Sigmoid colon (tissue), 6 donors: ENCODE measurements at regions not wholly inside any gene's neighbourhood (a gene's known extent, or its start where the extent isn't known, plus 50 kb on each side); places are given as distances from the start of the nearest gene placed in this dataset.

Source experiments
- DNase-seq: peaks from one replicate; pipeline ENCODE4 v3.0.0-alpha.2; 2019
- H3K27ac ChIP-seq, 4 donors: fragments of 200-600 bp; sonication (generic); one replicate each; pipeline ENCODE4 v1.5.1; 2016 to 2019; ENCODE audit warnings: mild to moderate bottlenecking in 1 of 4
- H3K27me3 ChIP-seq, 3 donors: fragments of 200-600 bp; sonication (generic); one replicate each; pipeline ENCODE4 v1.5.1; 2019; ENCODE audit warnings: mild to moderate bottlenecking in 1 of 3
- H3K36me3 ChIP-seq, 4 donors: fragments of 200-600 bp; sonication (generic); one replicate each; pipeline ENCODE4 v1.5.1; 2016 to 2019
- H3K4me1 ChIP-seq, 4 donors: fragments of 200-600 bp; sonication (generic); one replicate each; pipeline ENCODE4 v1.5.1; 2017 to 2019
- H3K4me3 ChIP-seq, 4 donors: fragments of 200-600 bp; sonication (generic); one replicate each; pipeline ENCODE4 v1.5.1; 2017 to 2019; ENCODE audit warnings: mild to moderate bottlenecking in 2 of 4, moderate library complexity in 1 of 4
- H3K9me3 ChIP-seq, 4 donors: fragments of 200-600 bp in 3 of 4; sonication (generic) in 3 of 4; one replicate each; pipeline versions ENCODE4 v1.5.1 to v1.6.1; 2013 to 2019
- EP300 ChIP-seq, 4 donors: sonication (generic); formaldehyde crosslinking; IDR thresholded peaks; one replicate each; pipeline ENCODE4 v1.6.1; 2017; ENCODE audit warnings: antibody characterized with exemption in 4 of 4
- POLR2A ChIP-seq, 2 donors: fragments of 450-650 bp; IDR thresholded peaks; one replicate each; pipeline ENCODE4 v1.6.1; 2016; ENCODE audit warnings: antibody characterized with exemption in 2 of 2, mild to moderate bottlenecking in 2 of 2, moderate library complexity in 2 of 2
- POLR2AphosphoS5 ChIP-seq, 4 donors: sonication (generic); formaldehyde crosslinking; IDR thresholded peaks; one replicate each; pipeline ENCODE4 v1.6.1; 2017; ENCODE audit warnings: antibody characterized with exemption in 4 of 4
- WGBS, 2 donors: extraction: QIAGEN DNeasy Blood & Tissue Kit; methylation state at CpG; one replicate each; pipeline ENCODE4 v1.1.7; 2013; 5-methylcytosine and 5-hydroxymethylcytosine counted together
- intact Hi-C: fragments of 100-400 bp; cut with DNase I; formaldehyde crosslinking; loops from one replicate; pipeline ENCODE4 v1.15.1; 2023
- TF ChIP-seq, protein P1 (sequence below), 4 experiments: fragments of 450-650 bp in 3 of 4; fragments of 200-600 bp in 1 of 4; IDR thresholded peaks; one replicate each; pipeline ENCODE4 v1.5.1; 2016 to 2019; ENCODE audit warnings: antibody characterized with exemption in 4 of 4, mild to moderate bottlenecking in 3 of 4, moderate library complexity in 2 of 4
- donor health status: healthy with polysubstance abuse.
- donor health status: healthy.

DNA sequence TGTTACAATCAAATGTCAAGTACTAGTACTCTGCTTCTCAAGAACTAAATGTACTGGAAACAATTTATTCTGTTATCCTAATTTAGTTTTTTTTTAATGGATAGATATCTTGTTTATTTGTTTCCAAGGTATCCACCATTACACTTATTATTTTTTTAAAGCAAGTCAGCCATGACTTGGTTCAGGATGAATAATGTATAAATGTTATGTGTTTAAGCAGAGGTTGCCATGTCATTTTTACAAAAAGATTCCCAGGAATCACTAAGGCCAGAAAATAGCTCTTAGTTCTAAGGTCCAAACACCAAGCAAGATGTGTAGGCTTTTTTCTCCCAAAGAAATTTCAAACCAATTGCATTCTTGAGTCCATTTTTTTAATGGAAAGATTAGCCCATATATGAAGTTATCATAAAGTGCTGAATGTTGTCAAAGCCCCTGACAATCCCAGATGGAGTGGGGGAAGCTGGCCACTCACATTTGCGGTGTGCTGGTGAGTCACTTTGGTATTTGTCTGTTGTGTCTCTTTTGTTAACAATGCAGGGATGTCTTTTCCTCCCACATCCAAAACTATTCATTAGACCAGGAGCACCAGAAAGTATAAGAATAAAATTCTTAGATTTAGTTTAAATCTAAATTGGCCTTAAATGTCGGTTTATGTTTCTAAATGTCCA, 158.9 kb downstream of the COL6A3 start:
- H3K4me1 ChIP-seq, result peaks cover 0 to 70% (median 57%) of the 10 kb centered on the region in 4 donors
- peak overlapping the region; percentile 66 to 85 (median 76) for H3K27ac ChIP-seq
- WGBS, 2 donors, result 84 to 85% methylated on average over 2 of the region's 2 CpGs
- no peak for DNase-seq
- intact Hi-C loops, result loop anchor here (5.0 kb wide), 1 partner anchor 43 kb away; no protein-coding TSS in a partner anchor
- H3K4me3 ChIP-seq, result no peak overlapping the region
- H3K9me3 ChIP-seq, result no peaks in the 10 kb centered on the region
- TF ChIP-seq, protein P1, sequence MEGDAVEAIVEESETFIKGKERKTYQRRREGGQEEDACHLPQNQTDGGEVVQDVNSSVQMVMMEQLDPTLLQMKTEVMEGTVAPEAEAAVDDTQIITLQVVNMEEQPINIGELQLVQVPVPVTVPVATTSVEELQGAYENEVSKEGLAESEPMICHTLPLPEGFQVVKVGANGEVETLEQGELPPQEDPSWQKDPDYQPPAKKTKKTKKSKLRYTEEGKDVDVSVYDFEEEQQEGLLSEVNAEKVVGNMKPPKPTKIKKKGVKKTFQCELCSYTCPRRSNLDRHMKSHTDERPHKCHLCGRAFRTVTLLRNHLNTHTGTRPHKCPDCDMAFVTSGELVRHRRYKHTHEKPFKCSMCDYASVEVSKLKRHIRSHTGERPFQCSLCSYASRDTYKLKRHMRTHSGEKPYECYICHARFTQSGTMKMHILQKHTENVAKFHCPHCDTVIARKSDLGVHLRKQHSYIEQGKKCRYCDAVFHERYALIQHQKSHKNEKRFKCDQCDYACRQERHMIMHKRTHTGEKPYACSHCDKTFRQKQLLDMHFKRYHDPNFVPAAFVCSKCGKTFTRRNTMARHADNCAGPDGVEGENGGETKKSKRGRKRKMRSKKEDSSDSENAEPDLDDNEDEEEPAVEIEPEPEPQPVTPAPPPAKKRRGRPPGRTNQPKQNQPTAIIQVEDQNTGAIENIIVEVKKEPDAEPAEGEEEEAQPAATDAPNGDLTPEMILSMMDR (IDR thresholded peaks at IDR 0.05), result no peak
- no peak for TF ChIP-seq POLR2A (IDR thresholded peaks at IDR 0.05)
- TF ChIP-seq POLR2AphosphoS5 (IDR thresholded peaks at IDR 0.05), result peak in 1 of 4 donors; percentile 58
- peak in 1 of 4 donors; percentile 11 for TF ChIP-seq EP300 (IDR thresholded peaks at IDR 0.05)
- no peaks in the 10 kb centered on the region for H3K36me3 ChIP-seq
- H3K27me3 ChIP-seq, result no peaks in the 10 kb centered on the region

- intact Hi-C loops, result loop anchor here (5.0 kb wide), 1 partner anchor 45 kb away; no protein-coding TSS in a partner anchor
Measured at GRCh38 chr2:237256887-237257286, 157.1 kb downstream of the COL6A3 start.

DNA sequence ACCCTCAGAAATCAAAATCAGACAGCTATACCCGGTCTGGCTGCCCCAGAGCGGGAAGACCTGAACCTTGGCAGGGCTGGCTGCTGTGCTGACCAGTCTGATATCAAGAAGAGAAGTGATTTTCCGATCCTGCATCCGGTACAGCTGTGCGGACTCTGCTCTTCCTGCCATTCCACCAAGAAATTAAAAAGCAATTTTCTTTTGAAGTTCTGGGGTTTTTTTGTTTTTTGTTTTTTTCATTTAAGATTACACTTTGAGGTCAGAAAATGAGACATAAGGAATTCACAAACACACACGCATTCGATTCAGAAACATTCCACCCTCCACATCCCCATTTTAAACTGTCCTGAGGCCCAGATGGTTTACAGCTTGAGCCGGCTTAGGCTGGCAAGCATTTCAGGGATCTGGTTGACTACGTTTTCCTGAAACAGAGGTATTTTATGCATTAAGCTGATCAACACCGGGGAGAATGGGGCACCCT, 156.5 kb downstream of the COL6A3 start:
- TF ChIP-seq EP300 (IDR thresholded peaks at IDR 0.05), result no peak
- TF ChIP-seq, protein P1 (IDR thresholded peaks at IDR 0.05), result no peak
- no peak for TF ChIP-seq POLR2A (IDR thresholded peaks at IDR 0.05)
- no peak for TF ChIP-seq POLR2AphosphoS5 (IDR thresholded peaks at IDR 0.05)
- 57 to 70% methylated on average over 10 of the region's 10 CpGs for WGBS, 2 donors
- Histone ChIP-seq H3K4me1 (peaks cover 0 to 72% (median 57%) of the 10 kb centered on the region in 4 donors), H3K4me3 (no peak overlapping the region), H3K27ac (peak overlapping the region; percentile 66 to 85 (median 76)), H3K36me3 (no peaks in the 10 kb centered on the region), H3K27me3 (no peaks in the 10 kb centered on the region), H3K9me3 (no peaks in the 10 kb centered on the region)
- intact Hi-C loops, result loop anchor here (5.0 kb wide), 1 partner anchor 45 kb away; no protein-coding TSS in a partner anchor
- peak; percentile 75 for DNase-seq

More at GRCh38 chr2:237256887-237257286, 157.1 kb downstream of the COL6A3 start:
- H3K27ac ChIP-seq, result peak overlapping the region; percentile 66 to 85 (median 76)
- no peak overlapping the region for H3K4me3 ChIP-seq
- 57 to 70% methylated on average over 4 of the region's 4 CpGs for WGBS, 2 donors
- H3K36me3 ChIP-seq, result no peaks in the 10 kb centered on the region
- H3K4me1 ChIP-seq, result peaks cover 0 to 72% (median 57%) of the 10 kb centered on the region in 4 donors
- H3K9me3 ChIP-seq, result no peaks in the 10 kb centered on the region
- TF ChIP-seq POLR2AphosphoS5 (IDR thresholded peaks at IDR 0.05), result peak in 1 of 4 donors; percentile 53
- TF ChIP-seq EP300 (IDR thresholded peaks at IDR 0.05), result no peak
- H3K27me3 ChIP-seq, result no peaks in the 10 kb centered on the region
- peak; percentile 88 for DNase-seq

GRCh38 chr2:237258116-237258515, 155.8 kb downstream of the COL6A3 start:
- TF ChIP-seq EP300 (IDR thresholded peaks at IDR 0.05) (no peak), POLR2A (IDR thresholded peaks at IDR 0.05) (no peak)
- TF ChIP-seq, protein P1 (IDR thresholded peaks at IDR 0.05), result no peak
- WGBS, 2 donors, result 54 to 70% methylated on average over 7 of the region's 7 CpGs
- peak overlapping the region; percentile 66 to 85 (median 76) for H3K27ac ChIP-seq
- no peak overlapping the region for H3K4me3 ChIP-seq
- H3K36me3 ChIP-seq, result no peaks in the 10 kb centered on the region
- H3K4me1 ChIP-seq, result peaks cover 0 to 70% (median 57%) of the 10 kb centered on the region in 4 donors
- no peaks in the 10 kb centered on the region for H3K27me3 ChIP-seq
- intact Hi-C loops, result loop anchor here (5.0 kb wide), 1 partner anchor 46 kb away; no protein-coding TSS in a partner anchor
- no peaks in the 10 kb centered on the region for H3K9me3 ChIP-seq
- DNase-seq, result no peak

GRCh38 chr2:237258615-237259014, 155.3 kb downstream of the COL6A3 start:
- Histone ChIP-seq H3K27ac (peak overlapping the region; percentile 66 to 85 (median 76)), H3K27me3 (no peaks in the 10 kb centered on the region), H3K9me3 (no peaks in the 10 kb centered on the region), H3K4me3 (no peak overlapping the region), H3K4me1 (peaks cover 0 to 69% (median 56%) of the 10 kb centered on the region in 4 donors), H3K36me3 (no peaks in the 10 kb centered on the region)
- intact Hi-C loops, result loop anchor here (5.0 kb wide), 1 partner anchor 46 kb away; no protein-coding TSS in a partner anchor
- 63 to 75% methylated on average over 4 of the region's 4 CpGs for WGBS, 2 donors
- TF ChIP-seq POLR2AphosphoS5 (IDR thresholded peaks at IDR 0.05) (no peak), EP300 (IDR thresholded peaks at IDR 0.05) (no peak), POLR2A (IDR thresholded peaks at IDR 0.05) (no peak)
- TF ChIP-seq, protein P1 (IDR thresholded peaks at IDR 0.05), result no peak
- no peak for DNase-seq
